HCT116 (cell line): ENCODE measurements at regions not wholly inside any gene's neighbourhood (a gene's known extent, or its start where the extent isn't known, plus 50 kb on each side); places are given as distances from the start of the nearest gene placed in this dataset.

ENCODE experiments used
- ATAC-seq: fragments of 200-7000 bp; cut with Tn5 transposase; 2 replicates; pipeline ENCODE4 v1.9.1; 2020; ENCODE audit warnings: mild to moderate bottlenecking, moderate library complexity
- BruUV-seq: library from RNA; stranded (reverse); fragments of 400-500 nt; replicated peaks from 2 replicates; lab custom pipeline; 2021; lab: Mats Ljungman, UMichigan
- CTCF ChIA-PET: fragments of 300-600 bp; sonication (Branson Sonifier 250); formaldehyde crosslinking; loops from one replicate; lab custom pipeline; 2021; ENCODE audit warnings: antibody characterized with exemption; lab: Charles Lee
- POLR2A ChIA-PET: fragments of 300-600, 350-600 bp; sonication (Branson Sonifier 250); formaldehyde crosslinking; loops from one replicate; lab custom pipeline; 2021; ENCODE audit warnings: antibody characterized with exemption; lab: Charles Lee
- RAD21 ChIA-PET, 2 experiments: fragments of 300-600 bp; sonication (Branson Sonifier 250); formaldehyde crosslinking; loops; one replicate each; lab custom pipeline; 2023; ENCODE audit warnings: low total read pairs in 2 of 2; ENCODE audit not compliant: uncharacterized antibody in 2 of 2, unreplicated experiment in 2 of 2, low non-redundant PET in 1 of 2; lab: Charles Lee
- DNase-seq: peaks from one replicate; pipeline ENCODE4 v3.0.0-alpha.2; 2010; ENCODE audit warnings: low read depth, low spot score
- H2AFZ ChIP-seq: fragments of 200-600 bp; shearing (Covaris generic), sonication (generic); 2 replicates; pipeline ENCODE4 v1.6.1; 2017; ENCODE audit warnings: low read depth, mixed run types, mixed read lengths, antibody characterized with exemption, low read length; ENCODE audit not compliant: poor library complexity, severe bottlenecking
- H3K27ac ChIP-seq: 2 replicates; pipeline ENCODE4 v1.5.1; 2012; ENCODE audit warnings: low read depth, low read length
- H3K27me3 ChIP-seq: fragments of 200-600 bp; sonication (generic); 2 replicates; pipeline ENCODE4 v1.6.1; 2016; ENCODE audit warnings: mixed run types, low read length, mixed read lengths; ENCODE audit not compliant: insufficient read depth
- H3K36me3 ChIP-seq, 2 experiments: fragments of 200-500 bp in 1 of 2; fragments of 200-600 bp in 1 of 2; sonication (Bioruptor generic) in 1 of 2; sonication (generic) in 1 of 2; 2 replicates each; pipeline versions ENCODE4 v1.5.1 to v1.6.1; 2014 to 2016; ENCODE audit warnings: low read length in 2 of 2, inconsistent platforms in 1 of 2, mixed read lengths in 1 of 2, mixed run types in 1 of 2; ENCODE audit not compliant: insufficient read depth in 2 of 2, control insufficient read depth in 1 of 2
- H3K4me1 ChIP-seq, 2 experiments: fragments of 200-600 bp in 1 of 2; sonication (generic) in 1 of 2; 2 replicates each; pipeline versions ENCODE4 v1.5.1 to v1.6.1; 2012 to 2017; ENCODE audit warnings: low read length in 2 of 2, inconsistent platforms in 1 of 2, mild to moderate bottlenecking in 1 of 2, mixed read lengths in 1 of 2, mixed run types in 1 of 2, moderate library complexity in 1 of 2; ENCODE audit not compliant: insufficient read depth in 2 of 2, control insufficient read depth in 1 of 2
- H3K4me2 ChIP-seq: fragments of 200-600 bp; sonication (generic); 2 replicates; pipeline ENCODE4 v1.6.1; 2017; ENCODE audit warnings: mixed run types, low read length, mixed read lengths
- H3K4me3 ChIP-seq, 2 experiments: fragments of 200-600 bp in 1 of 2; sonication (generic) in 1 of 2; replicated peaks in 1 of 2; 2 replicates each; pipeline ENCODE4 v1.5.1; 2011 to 2016; ENCODE audit warnings: low read length in 2 of 2, control low read depth in 1 of 2, low read depth in 1 of 2, mild to moderate bottlenecking in 1 of 2, mixed read lengths in 1 of 2, mixed run types in 1 of 2
- H3K79me2 ChIP-seq: fragments of 200-600 bp; sonication (generic); 2 replicates; pipeline ENCODE4 v1.6.1; 2017; ENCODE audit warnings: mild to moderate bottlenecking, mixed run types, low read length, moderate library complexity, mixed read lengths; ENCODE audit not compliant: insufficient read depth
- H3K9ac ChIP-seq: fragments of 200-600 bp; sonication (generic); 2 replicates; pipeline ENCODE4 v1.6.1; 2016; ENCODE audit warnings: low read length, mixed read lengths
- H3K9me2 ChIP-seq: fragments of 200-600 bp; sonication (generic), shearing (Covaris generic); 2 replicates; pipeline ENCODE4 v1.6.1; 2017; ENCODE audit warnings: mixed run types, mild to moderate bottlenecking, moderate library complexity; ENCODE audit not compliant: insufficient read depth
- H3K9me3 ChIP-seq, 2 experiments: fragments of 200-500 bp in 1 of 2; fragments of 200-600 bp in 1 of 2; sonication (Bioruptor generic) in 1 of 2; sonication (generic) in 1 of 2; 2 replicates each; pipeline ENCODE4 v1.6.1; 2014 to 2017; ENCODE audit warnings: low read length in 2 of 2, mixed read lengths in 2 of 2, inconsistent platforms in 1 of 2, low read depth in 1 of 2, mild to moderate bottlenecking in 1 of 2, mixed run types in 1 of 2, moderate library complexity in 1 of 2; ENCODE audit not compliant: control insufficient read depth in 1 of 2, insufficient read depth in 1 of 2
- H4K20me1 ChIP-seq: fragments of 200-600 bp; sonication (generic), shearing (Covaris generic); 2 replicates; pipeline ENCODE4 v1.6.1; 2017; ENCODE audit warnings: mixed run types, mild to moderate bottlenecking, moderate library complexity; ENCODE audit not compliant: insufficient read depth
- ATF3 ChIP-seq: IDR thresholded peaks from 2 replicates; pipeline ENCODE4 v1.6.1; 2012
- CBX3 ChIP-seq: IDR thresholded peaks from 2 replicates; pipeline ENCODE4 v1.6.1; 2012; ENCODE audit warnings: low read depth
- CEBPB ChIP-seq: IDR thresholded peaks from 2 replicates; pipeline ENCODE4 v1.6.1; 2012; ENCODE audit warnings: low read depth
- CTCF ChIP-seq, 3 experiments: fragments of 200-600 bp in 1 of 3; sonication (generic) in 1 of 3; IDR thresholded peaks in 2 of 3; conservative IDR thresholded peaks in 1 of 3; 2 replicates each; pipeline ENCODE4 v1.5.1; 2012 to 2017; ENCODE audit warnings: low read depth in 2 of 3, low read length in 2 of 3, antibody characterized with exemption in 1 of 3, borderline replicate concordance in 1 of 3, control low read depth in 1 of 3, mild to moderate bottlenecking in 1 of 3, mixed read lengths in 1 of 3, mixed run types in 1 of 3, moderate library complexity in 1 of 3; ENCODE audit not compliant: insufficient read depth in 1 of 3
- EGR1 ChIP-seq: IDR thresholded peaks from 2 replicates; pipeline ENCODE4 v1.6.1; 2012; ENCODE audit warnings: low read depth
- EZH2 ChIP-seq: fragments of 200-600 bp; sonication (generic); IDR thresholded peaks from 2 replicates; pipeline ENCODE4 v1.6.1; 2017; ENCODE audit warnings: antibody characterized with exemption, mixed run types
- EZH2phosphoT487 ChIP-seq: fragments of 200-600 bp; IDR thresholded peaks from 2 replicates; pipeline ENCODE4 v1.6.1; 2018; ENCODE audit warnings: antibody characterized with exemption, borderline replicate concordance
- FOSL1 ChIP-seq: IDR thresholded peaks from 2 replicates; pipeline ENCODE4 v1.6.1; 2012; ENCODE audit warnings: low read depth
- JUND ChIP-seq: IDR thresholded peaks from 2 replicates; pipeline ENCODE4 v1.6.1; 2012
- POLR2A ChIP-seq: IDR thresholded peaks from 2 replicates; pipeline ENCODE4 v1.7.0; 2011; ENCODE audit warnings: borderline replicate concordance; ENCODE audit not compliant: insufficient read depth, insufficient read length; ENCODE audit errors: extremely low read depth
- POLR2AphosphoS5 ChIP-seq: IDR thresholded peaks from 2 replicates; pipeline ENCODE4 v1.6.1; 2011; ENCODE audit warnings: mild to moderate bottlenecking, low read depth, low read length, moderate library complexity
- RAD21 ChIP-seq: IDR thresholded peaks from 2 replicates; pipeline ENCODE4 v1.6.1; 2012; ENCODE audit warnings: low read depth, mild to moderate bottlenecking
- REST ChIP-seq: IDR thresholded peaks from 2 replicates; pipeline ENCODE4 v1.6.1; 2012; ENCODE audit warnings: low read depth
- SIN3A ChIP-seq: IDR thresholded peaks from 2 replicates; pipeline ENCODE4 v1.6.1; 2012; ENCODE audit warnings: low read depth
- SP1 ChIP-seq: IDR thresholded peaks from 2 replicates; pipeline ENCODE4 v1.6.1; 2012; ENCODE audit warnings: low read depth
- SRF ChIP-seq: IDR thresholded peaks from 2 replicates; pipeline ENCODE4 v1.6.1; 2012; ENCODE audit warnings: low read depth
- YY1 ChIP-seq: IDR thresholded peaks from 2 replicates; pipeline ENCODE4 v1.6.1; 2011; ENCODE audit warnings: low read length, low read depth, moderate library complexity, mild to moderate bottlenecking; ENCODE audit not compliant: insufficient replicate concordance; ENCODE audit errors: extremely low read depth
- ZBTB33 ChIP-seq: IDR thresholded peaks from 2 replicates; pipeline ENCODE4 v1.6.1; 2011; ENCODE audit warnings: mild to moderate bottlenecking, low read length, moderate library complexity; ENCODE audit not compliant: insufficient replicate concordance; ENCODE audit errors: extremely low read depth
- intact Hi-C: fragments of 100-400 bp; cut with micrococcal nuclease; formaldehyde crosslinking; loops from 2 replicates; pipeline ENCODE4 v1.10.0; 2022

- H3K4me1 ChIP-seq, result no peaks in the 10 kb centered on the region
- H3K9me2 ChIP-seq, result no peaks in the 10 kb centered on the region
- ATAC-seq (no peak), DNase-seq (no peak)
- CTCF ChIA-PET, result no interaction called here
- TF ChIP-seq ATF3, result no peak
- TF ChIP-seq RAD21, result no peak
- no peak for TF ChIP-seq CEBPB
- TF ChIP-seq EGR1, result no peak
- TF ChIP-seq CBX3, result no peak
- TF ChIP-seq YY1, result no peak
- TF ChIP-seq ZBTB33, result no peak
- TF ChIP-seq JUND, result no peak
- no peak for TF ChIP-seq REST
- TF ChIP-seq EZH2, result no peak
- no peak for TF ChIP-seq SP1
- TF ChIP-seq SRF, result no peak
- no peak for TF ChIP-seq EZH2phosphoT487
- no peak for TF ChIP-seq POLR2A
- TF ChIP-seq CTCF (IDR thresholded peaks at IDR 0.05 in 2 of 3, conservative IDR thresholded peaks at IDR 0.05 in 1 of 3; ENCODE audit: borderline replicate concordance in 1 of 3, insufficient read depth in 1 of 3, low read depth in 2 of 3, low read length in 2 of 3), result no peak
- TF ChIP-seq FOSL1, result no peak
- no peak for TF ChIP-seq SIN3A
- TF ChIP-seq POLR2AphosphoS5, result no peak
- no peaks in the 10 kb centered on the region for H3K27me3 ChIP-seq
- H3K4me2 ChIP-seq, result no peak overlapping the region
- no peak overlapping the region for H2AFZ ChIP-seq
- H3K36me3 ChIP-seq, result no peaks in the 10 kb centered on the region
- H3K79me2 ChIP-seq, result no peaks in the 10 kb centered on the region
- POLR2A ChIA-PET, result no interaction called here
- H3K9me3 ChIP-seq, result no peaks in the 10 kb centered on the region
- intact Hi-C loops, result no loop called here
- H3K4me3 ChIP-seq, result no peak overlapping the region
- RAD21 ChIA-PET, result no interaction called here
- no peaks in the 10 kb centered on the region for H4K20me1 ChIP-seq
- no peak overlapping the region for H3K27ac ChIP-seq
- H3K9ac ChIP-seq, result no peak overlapping the region
- BruUV-seq, result no TSS peak
Observed at GRCh38 chr7:81140252-81140651, 221.4 kb upstream of the SEMA3C start.
